ACC112 (cell line): ENCODE measurements at regions not wholly inside any gene's neighbourhood (a gene's known extent, or its start where the extent isn't known, plus 50 kb on each side); places are given as distances from the start of the nearest gene placed in this dataset.
A peak's percentile ranks its signal among the peaks of the same experiment; 100 is the strongest.
"Not testable (repeated sequence)": the region's sequence is repeated elsewhere in the genome, so short reads cannot be mapped to it uniquely, and the experiment has no call there.

Experiments used
- H2AFZ ChIP-seq: fragments of 200-600 bp; sonication (generic); one replicate; pipeline ENCODE4 v1.6.0; 2017; ENCODE audit warnings: antibody characterized with exemption, low read length; ENCODE audit not compliant: unreplicated experiment
- H3K27ac ChIP-seq: fragments of 200-600 bp; sonication (generic); 2 replicates; pipeline ENCODE4 v1.5.1; 2014; ENCODE audit warnings: low read depth, mild to moderate bottlenecking, antibody characterized with exemption, low read length, moderate library complexity
- H3K27me3 ChIP-seq: fragments of 200-600 bp; sonication (generic); 2 replicates; pipeline ENCODE4 v1.6.1; 2014; ENCODE audit warnings: mild to moderate bottlenecking, antibody characterized with exemption, low read length, moderate library complexity, mixed read lengths; ENCODE audit not compliant: insufficient read depth
- H3K36me3 ChIP-seq: fragments of 200-600 bp; sonication (generic); 2 replicates; pipeline ENCODE4 v1.6.1; 2016; ENCODE audit warnings: mild to moderate bottlenecking, antibody characterized with exemption, low read length, moderate library complexity, mixed read lengths; ENCODE audit not compliant: insufficient read depth
- H3K4me1 ChIP-seq: fragments of 200-600 bp; sonication (generic); one replicate; pipeline ENCODE4 v1.6.1; 2016; ENCODE audit warnings: low read length, mixed read lengths; ENCODE audit not compliant: insufficient read depth, unreplicated experiment, control insufficient read depth
- H3K4me3 ChIP-seq: fragments of 200-600 bp; sonication (generic); 2 replicates; pipeline ENCODE4 v1.5.1; 2014; ENCODE audit warnings: mild to moderate bottlenecking, low read depth, low read length
- H3K79me2 ChIP-seq: fragments of 200-600 bp; sonication (generic); one replicate; pipeline ENCODE4 v1.6.0; 2016; ENCODE audit warnings: low read length; ENCODE audit not compliant: control insufficient read depth, unreplicated experiment, insufficient read depth

DNA sequence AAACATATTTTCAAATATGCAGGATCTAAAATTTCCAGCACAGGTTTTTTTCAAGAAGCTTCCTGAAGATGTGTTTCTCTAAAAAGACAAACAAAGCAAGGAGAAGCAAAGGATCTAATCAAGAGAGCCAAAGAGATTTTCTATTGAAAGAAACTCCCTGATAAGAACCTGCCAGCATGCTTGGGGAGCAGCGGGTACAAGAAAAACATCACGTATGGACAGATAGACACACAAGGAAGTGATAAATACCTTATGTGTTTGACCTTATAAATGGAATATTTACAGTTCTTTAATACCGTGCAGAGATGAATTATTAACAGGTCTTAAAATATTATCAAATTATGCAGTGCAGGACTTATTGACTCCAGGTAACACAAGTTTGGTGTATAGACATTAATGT, 562.1 kb downstream of the DACH1 start:
- no peaks in the 10 kb centered on the region for H3K79me2 ChIP-seq
- H3K36me3 ChIP-seq = no peaks in the 10 kb centered on the region
- H3K4me1 ChIP-seq = no peaks in the 10 kb centered on the region
- H3K27ac ChIP-seq = no peak overlapping the region
- H2AFZ ChIP-seq = no peak overlapping the region
- H3K27me3 ChIP-seq = no peaks in the 10 kb centered on the region
- H3K4me3 ChIP-seq = no peak overlapping the region

DNA sequence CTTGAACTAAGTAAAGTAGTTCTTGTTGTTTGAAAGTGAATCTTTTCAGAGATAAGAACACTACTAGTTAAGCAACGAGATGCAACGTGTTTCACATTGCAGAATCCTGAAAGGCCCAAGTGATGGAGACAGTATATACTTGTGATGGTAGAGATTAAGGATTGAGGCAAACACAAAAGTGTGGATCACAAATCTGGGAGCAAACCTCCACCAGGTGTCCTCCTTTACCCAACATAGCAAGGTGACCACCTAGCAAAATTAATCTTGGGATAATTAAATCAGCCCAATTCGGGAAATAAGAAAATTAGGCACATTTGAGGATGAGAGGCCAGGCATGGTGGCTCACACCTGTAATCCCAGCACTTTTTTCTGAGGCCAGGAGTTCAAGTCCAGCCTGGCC, 563.9 kb downstream of the DACH1 start:
- H3K79me2 ChIP-seq = no peaks in the 10 kb centered on the region
- no peak overlapping the region for H2AFZ ChIP-seq
- H3K27me3 ChIP-seq = no peaks in the 10 kb centered on the region
- H3K4me1 ChIP-seq = no peaks in the 10 kb centered on the region
- no peak overlapping the region for H3K4me3 ChIP-seq
- no peaks in the 10 kb centered on the region for H3K36me3 ChIP-seq
- no peak overlapping the region for H3K27ac ChIP-seq

DNA sequence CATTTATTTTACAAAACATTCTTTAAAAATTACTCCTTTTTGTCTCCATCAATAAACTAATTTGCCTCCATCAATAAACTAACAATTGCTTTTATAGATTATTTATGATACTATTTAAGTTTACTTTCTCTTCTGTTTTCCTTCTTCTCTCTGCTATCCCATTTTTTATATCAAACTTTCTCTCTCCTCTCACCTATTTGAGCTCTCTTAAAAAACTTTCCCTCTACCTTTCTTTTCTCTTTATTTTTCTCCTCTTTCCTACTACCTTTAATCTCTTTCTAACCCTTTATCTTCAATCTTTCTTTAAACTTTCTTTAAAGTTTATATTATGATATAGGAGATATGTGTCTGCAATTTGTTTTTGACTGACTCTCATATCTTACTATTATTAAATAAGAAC, 566.4 kb downstream of the DACH1 start:
- H3K36me3 ChIP-seq = no peaks in the 10 kb centered on the region
- no peak overlapping the region for H3K27ac ChIP-seq
- no peak overlapping the region for H3K4me3 ChIP-seq
- no peaks in the 10 kb centered on the region for H3K79me2 ChIP-seq
- no peaks in the 10 kb centered on the region for H3K27me3 ChIP-seq
- no peak overlapping the region for H2AFZ ChIP-seq
- no peaks in the 10 kb centered on the region for H3K4me1 ChIP-seq

DNA sequence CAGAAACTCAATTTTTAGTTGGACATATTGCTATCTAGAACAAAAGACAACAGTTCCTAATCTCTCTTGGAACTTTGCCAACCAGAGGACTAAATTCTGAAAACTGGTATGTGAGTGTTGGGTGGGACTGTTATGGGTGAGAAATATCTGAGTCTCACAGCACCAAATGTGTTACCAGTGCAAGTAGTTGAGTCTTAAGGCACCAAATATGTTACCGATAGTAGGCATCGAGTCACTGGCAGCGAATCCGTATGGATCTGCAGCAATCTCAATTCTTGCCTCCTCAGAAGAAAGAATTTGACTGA, 575.2 kb downstream of the DACH1 start:
- Histone ChIP-seq H3K27me3 (no peaks in the 10 kb centered on the region), H3K4me3 (no peak overlapping the region), H3K79me2 (no peaks in the 10 kb centered on the region), H3K27ac (no peak overlapping the region), H3K4me1 (no peaks in the 10 kb centered on the region), H3K36me3 (no peaks in the 10 kb centered on the region), H2AFZ (no peak overlapping the region)

DNA sequence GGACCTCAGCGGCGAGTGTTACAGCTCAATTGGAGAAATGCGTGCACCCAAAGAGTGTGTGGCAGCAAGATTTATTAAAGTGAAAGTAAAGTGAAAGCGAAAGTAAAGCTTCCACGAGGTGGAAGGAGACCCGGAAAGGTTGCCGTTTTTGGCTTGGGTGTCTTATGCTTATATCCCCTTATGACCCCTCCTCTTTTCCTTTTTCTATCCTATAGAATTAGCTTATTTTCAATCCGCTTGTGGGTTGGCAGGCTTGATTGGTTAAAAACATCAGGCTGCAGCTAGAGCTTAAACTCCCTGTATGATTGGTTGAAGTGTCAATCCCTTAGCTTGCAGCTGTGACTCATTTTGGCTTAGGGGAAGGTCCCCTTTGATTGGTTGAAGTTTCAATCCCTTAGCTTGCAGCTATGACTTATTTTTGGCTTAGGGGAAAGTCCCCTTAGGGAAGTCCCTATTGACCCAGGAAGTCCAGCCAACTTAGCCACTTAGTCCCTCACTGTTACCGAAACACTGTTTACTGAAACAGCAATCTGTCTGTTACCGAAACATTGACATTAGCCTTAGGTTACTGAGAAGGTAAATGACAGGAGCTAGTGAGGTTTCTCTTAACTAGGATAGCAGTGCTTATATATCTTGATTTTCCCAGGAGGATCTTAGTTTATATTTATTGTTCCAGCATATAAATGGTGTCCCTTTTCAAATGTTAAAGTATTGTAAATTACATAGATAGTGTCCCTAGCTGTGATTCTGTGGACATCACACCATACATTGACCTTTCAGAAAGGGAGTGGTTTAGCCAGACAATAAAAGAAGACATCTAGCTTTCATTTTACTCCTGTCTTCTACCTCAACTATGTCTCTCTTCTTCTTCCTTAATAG, 575.8 kb downstream of the DACH1 start:
- no peaks in the 10 kb centered on the region for H3K4me1 ChIP-seq
- H3K27ac ChIP-seq = no peak overlapping the region
- no peaks in the 10 kb centered on the region for H3K79me2 ChIP-seq
- H3K27me3 ChIP-seq = no peaks in the 10 kb centered on the region
- peak overlapping the region; percentile 50 for H3K4me3 ChIP-seq
- H2AFZ ChIP-seq = peak overlapping the region; percentile 38
- H3K36me3 ChIP-seq = no peaks in the 10 kb centered on the region

DNA sequence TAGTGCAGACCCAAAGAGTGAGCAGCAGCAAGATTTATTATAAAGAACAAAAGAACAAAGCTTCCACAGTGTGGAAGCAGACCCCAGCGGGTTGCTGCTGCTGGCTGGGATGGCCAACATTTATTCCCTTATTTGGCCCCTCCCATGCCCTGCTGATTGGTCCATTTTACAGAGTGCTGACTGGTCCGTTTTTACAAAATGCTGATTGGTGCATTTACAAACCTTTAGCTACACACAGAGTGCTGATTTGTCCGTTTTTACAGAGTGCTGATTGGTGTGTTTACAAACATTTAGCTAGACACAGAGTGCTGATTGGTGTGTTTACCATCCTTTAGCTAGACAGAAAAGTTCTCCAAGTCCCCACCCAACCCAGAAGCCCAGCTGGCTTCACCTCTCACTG, 577.0 kb downstream of the DACH1 start:
- not testable (repeated sequence) for H3K4me3 ChIP-seq, H3K27ac ChIP-seq, H3K36me3 ChIP-seq, H2AFZ ChIP-seq, H3K27me3 ChIP-seq, H3K4me1 ChIP-seq, H3K79me2 ChIP-seq

DNA sequence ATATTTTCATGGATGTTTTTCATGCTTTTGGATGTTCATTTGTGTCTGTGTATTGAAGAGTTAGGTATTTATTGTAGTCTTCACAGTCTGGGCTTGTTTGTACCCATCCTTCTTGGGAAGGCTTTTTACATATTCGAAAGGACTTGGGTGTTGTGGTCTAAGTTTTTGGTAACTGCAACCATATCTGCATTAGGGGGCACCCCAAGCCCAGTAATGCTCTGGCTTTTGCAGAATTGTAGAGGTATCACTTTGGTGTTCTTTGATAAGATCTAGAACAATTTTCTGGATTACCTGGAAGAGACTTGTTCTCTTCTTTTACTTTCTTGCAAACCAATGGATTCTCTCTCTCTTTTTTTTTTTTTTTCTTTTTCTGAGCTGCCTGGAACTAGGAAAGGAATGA, 581.3 kb downstream of the DACH1 start:
- Histone ChIP-seq H3K4me1 (no peaks in the 10 kb centered on the region), H3K79me2 (no peaks in the 10 kb centered on the region), H3K4me3 (no peak overlapping the region), H3K27me3 (no peaks in the 10 kb centered on the region), H3K36me3 (no peaks in the 10 kb centered on the region), H3K27ac (no peak overlapping the region), H2AFZ (no peak overlapping the region)

DNA sequence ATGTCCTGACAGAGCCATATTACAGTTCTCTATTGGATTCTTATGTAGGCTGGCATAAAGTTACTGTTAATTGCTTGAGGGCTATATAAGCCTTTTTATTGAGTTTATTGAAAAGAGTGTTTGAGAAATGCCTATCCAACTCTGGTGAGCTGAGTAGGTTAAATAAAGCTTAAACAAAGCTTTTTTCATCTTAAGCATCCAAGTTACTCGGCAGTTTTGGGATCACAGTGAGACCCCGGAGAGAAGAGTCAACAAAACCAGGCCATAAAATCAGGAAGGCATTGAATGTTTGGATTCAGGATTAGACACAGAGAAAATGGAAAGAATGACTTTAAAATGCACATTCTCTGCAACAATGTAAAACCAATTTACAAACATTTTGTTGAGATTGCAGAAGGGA, 588.5 kb downstream of the DACH1 start:
- Histone ChIP-seq H3K79me2 (no peaks in the 10 kb centered on the region), H3K36me3 (no peaks in the 10 kb centered on the region), H2AFZ (no peak overlapping the region), H3K27ac (no peak overlapping the region), H3K4me3 (no peak overlapping the region), H3K27me3 (no peaks in the 10 kb centered on the region), H3K4me1 (no peaks in the 10 kb centered on the region)

DNA sequence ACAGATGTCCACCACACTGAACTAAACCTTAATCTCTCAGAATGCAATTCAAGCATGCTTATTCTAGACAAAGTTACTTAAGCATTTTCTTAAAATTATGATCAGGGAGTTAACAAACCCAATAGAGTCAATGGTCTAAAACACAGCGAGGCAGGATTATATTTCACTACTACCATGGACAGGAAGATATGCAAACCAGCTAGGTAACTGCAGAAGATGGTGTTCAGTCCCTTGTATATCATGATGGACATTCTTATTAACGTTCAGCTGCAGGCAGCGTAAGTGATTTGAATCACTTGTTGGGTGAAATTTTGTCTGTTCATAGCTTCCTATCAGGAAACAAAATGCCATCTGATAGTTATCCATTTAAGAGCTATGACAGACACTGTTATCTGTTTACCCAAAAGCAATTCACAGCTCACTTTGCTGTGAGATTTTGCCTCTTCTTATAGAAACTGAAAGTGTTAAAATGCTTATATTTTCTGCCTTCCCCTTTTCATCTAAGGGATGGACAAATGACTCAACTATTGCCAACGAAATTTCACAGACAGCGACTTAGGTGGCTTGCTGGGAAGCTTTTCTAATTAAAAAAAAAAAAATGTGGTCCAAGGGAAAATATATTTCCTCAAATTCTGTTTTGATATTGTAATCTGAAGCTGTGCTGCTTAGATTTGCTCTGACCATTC, 591.9 kb downstream of the DACH1 start:
- no peaks in the 10 kb centered on the region for H3K4me1 ChIP-seq
- H2AFZ ChIP-seq = no peak overlapping the region
- H3K27me3 ChIP-seq = no peaks in the 10 kb centered on the region
- no peak overlapping the region for H3K4me3 ChIP-seq
- H3K27ac ChIP-seq = no peak overlapping the region
- no peaks in the 10 kb centered on the region for H3K79me2 ChIP-seq
- H3K36me3 ChIP-seq = no peaks in the 10 kb centered on the region

DNA sequence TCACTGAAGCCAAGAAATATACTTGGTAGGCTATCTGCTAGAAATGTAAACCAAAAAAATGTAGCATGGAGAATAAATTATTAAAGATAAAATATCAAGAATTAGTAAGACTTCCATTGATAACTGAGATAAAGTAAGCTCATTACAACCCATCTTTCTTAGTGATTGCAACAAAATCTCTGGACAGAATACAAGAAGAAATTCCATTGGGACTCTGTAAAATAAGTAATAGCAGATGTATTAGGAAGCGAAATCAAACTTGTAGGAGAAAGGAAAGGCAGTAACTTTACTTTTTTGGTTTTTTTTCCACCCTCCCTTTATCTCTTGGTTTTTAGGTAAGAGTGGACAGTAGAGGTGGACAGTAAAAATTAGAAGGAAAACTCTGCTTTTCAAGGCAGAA, 605.7 kb downstream of the DACH1 start:
- Histone ChIP-seq H3K27me3 (no peaks in the 10 kb centered on the region), H3K79me2 (no peaks in the 10 kb centered on the region), H3K27ac (no peak overlapping the region), H3K36me3 (no peaks in the 10 kb centered on the region), H3K4me3 (no peak overlapping the region), H3K4me1 (no peaks in the 10 kb centered on the region), H2AFZ (no peak overlapping the region)

DNA sequence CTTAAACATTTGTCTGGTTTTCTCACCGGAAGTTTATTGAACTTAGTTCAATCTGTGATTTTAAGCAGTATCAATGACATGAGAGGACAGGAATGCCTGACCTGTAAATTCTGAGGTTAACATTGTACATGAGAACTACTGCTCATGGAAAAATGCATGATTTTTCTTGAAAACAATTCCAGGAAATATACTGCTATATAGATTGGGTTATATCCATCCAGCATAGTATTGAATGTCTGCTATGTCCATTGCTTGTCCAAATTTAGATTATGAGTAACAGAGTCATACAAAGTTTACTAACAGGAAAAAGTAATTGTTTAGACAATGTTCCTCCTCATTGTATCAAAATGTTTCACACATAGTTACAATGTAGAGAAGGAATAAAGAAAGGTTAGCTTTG, 606.8 kb downstream of the DACH1 start:
- no peak overlapping the region for H2AFZ ChIP-seq
- H3K27ac ChIP-seq = no peak overlapping the region
- H3K36me3 ChIP-seq = no peaks in the 10 kb centered on the region
- no peaks in the 10 kb centered on the region for H3K27me3 ChIP-seq
- H3K4me1 ChIP-seq = no peaks in the 10 kb centered on the region
- no peak overlapping the region for H3K4me3 ChIP-seq
- H3K79me2 ChIP-seq = no peaks in the 10 kb centered on the region
